22Rv1 (cell line): ENCODE measurements at regions not wholly inside any gene's neighbourhood (a gene's known extent, or its start where the extent isn't known, plus 50 kb on each side); places are given as distances from the start of the nearest gene placed in this dataset.

Source experiments
- CTCF ChIP-seq: fragments of 450-650 bp; IDR thresholded peaks from 2 replicates; pipeline ENCODE4 v1.5.1; 2017; ENCODE audit warnings: mild to moderate bottlenecking
- ZFX ChIP-seq: fragments of 450-650 bp; IDR thresholded peaks from 2 replicates; pipeline ENCODE4 v1.6.1; 2017; ENCODE audit warnings: antibody characterized with exemption, borderline replicate concordance

GRCh38 chrX:122788216-122788615 lies 395.9 kb upstream of the GRIA3 start:
- TF ChIP-seq CTCF = no peak
- no peak for TF ChIP-seq ZFX
